ENCODE measurements at regions not wholly inside any gene's neighbourhood (a gene's known extent, or its start where the extent isn't known, plus 50 kb on each side); places are given as distances from the start of the nearest gene placed in this dataset.

DNA sequence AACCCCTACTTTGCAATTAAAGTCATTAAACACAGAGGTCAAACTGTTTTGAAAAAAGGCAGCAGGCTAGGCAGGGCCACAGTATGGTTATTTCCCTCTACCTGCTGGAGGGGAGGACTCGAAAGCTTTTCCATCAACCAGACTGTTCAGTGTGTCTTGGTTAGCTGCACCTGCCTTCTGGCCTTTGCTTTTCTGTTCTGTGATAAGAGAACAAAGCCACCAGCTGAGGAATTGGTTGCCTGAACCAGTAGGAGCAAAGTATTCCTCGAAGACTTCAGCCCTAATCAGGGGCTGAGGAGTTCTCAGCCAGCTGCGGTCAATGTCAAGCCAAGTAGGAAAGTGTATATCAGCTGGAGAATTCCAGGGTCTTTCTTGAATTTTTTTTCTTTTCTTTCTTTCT lies 132.5 kb downstream of the SOX2 start:
- TF ChIP-seq CTCF (IDR thresholded peaks at IDR 0.05; ENCODE audit: low read depth, low read length, missing input control) (no peak), FOXA1 (IDR thresholded peaks at IDR 0.05) (no peak), JUND (IDR thresholded peaks at IDR 0.05) (no peak), SP1 (IDR thresholded peaks at IDR 0.05) (no peak), GABPA (IDR thresholded peaks at IDR 0.05 in 1 of 2, conservative IDR thresholded peaks at IDR 0.05 in 1 of 2) (no peak)
- TF ChIP-seq, protein P1, sequence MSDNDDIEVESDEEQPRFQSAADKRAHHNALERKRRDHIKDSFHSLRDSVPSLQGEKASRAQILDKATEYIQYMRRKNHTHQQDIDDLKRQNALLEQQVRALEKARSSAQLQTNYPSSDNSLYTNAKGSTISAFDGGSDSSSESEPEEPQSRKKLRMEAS (IDR thresholded peaks at IDR 0.05), result no peak
- TF ChIP-seq, protein P2, sequence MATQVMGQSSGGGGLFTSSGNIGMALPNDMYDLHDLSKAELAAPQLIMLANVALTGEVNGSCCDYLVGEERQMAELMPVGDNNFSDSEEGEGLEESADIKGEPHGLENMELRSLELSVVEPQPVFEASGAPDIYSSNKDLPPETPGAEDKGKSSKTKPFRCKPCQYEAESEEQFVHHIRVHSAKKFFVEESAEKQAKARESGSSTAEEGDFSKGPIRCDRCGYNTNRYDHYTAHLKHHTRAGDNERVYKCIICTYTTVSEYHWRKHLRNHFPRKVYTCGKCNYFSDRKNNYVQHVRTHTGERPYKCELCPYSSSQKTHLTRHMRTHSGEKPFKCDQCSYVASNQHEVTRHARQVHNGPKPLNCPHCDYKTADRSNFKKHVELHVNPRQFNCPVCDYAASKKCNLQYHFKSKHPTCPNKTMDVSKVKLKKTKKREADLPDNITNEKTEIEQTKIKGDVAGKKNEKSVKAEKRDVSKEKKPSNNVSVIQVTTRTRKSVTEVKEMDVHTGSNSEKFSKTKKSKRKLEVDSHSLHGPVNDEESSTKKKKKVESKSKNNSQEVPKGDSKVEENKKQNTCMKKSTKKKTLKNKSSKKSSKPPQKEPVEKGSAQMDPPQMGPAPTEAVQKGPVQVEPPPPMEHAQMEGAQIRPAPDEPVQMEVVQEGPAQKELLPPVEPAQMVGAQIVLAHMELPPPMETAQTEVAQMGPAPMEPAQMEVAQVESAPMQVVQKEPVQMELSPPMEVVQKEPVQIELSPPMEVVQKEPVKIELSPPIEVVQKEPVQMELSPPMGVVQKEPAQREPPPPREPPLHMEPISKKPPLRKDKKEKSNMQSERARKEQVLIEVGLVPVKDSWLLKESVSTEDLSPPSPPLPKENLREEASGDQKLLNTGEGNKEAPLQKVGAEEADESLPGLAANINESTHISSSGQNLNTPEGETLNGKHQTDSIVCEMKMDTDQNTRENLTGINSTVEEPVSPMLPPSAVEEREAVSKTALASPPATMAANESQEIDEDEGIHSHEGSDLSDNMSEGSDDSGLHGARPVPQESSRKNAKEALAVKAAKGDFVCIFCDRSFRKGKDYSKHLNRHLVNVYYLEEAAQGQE (IDR thresholded peaks at IDR 0.05), result no peak
